OCI-LY7 (cell line): ENCODE measurements at regions not wholly inside any gene's neighbourhood (a gene's known extent, or its start where the extent isn't known, plus 50 kb on each side); places are given as distances from the start of the nearest gene placed in this dataset.

Source experiments
- BruUV-seq: library from RNA; stranded (reverse); fragments of 400-500 nt; replicated peaks from 2 replicates; lab custom pipeline; 2021; lab: Mats Ljungman, UMichigan
- CTCF ChIA-PET: fragments of 300-600 bp; sonication (Branson Sonifier 250); formaldehyde crosslinking; loops from one replicate; lab custom pipeline; 2022; ENCODE audit warnings: antibody characterized with exemption; ENCODE audit not compliant: unreplicated experiment; lab: Charles Lee
- POLR2A ChIA-PET: fragments of 300-600 bp; sonication (Branson Sonifier 250); formaldehyde crosslinking; loops from one replicate; lab custom pipeline; 2022; ENCODE audit warnings: antibody characterized with exemption; lab: Charles Lee
- DNase-seq: peaks from one replicate; pipeline ENCODE4 v3.0.0-alpha.2; 2015; ENCODE audit warnings: low spot score
- H2AFZ ChIP-seq: fragments of 200-600 bp; sonication (generic), shearing (Covaris generic); 2 replicates; pipeline ENCODE4 v1.6.1; 2014; ENCODE audit warnings: mild to moderate bottlenecking, antibody characterized with exemption, low read length, moderate library complexity
- H3K27ac ChIP-seq: fragments of 200-600 bp; sonication (generic); 2 replicates; pipeline ENCODE4 v1.5.1; 2014; ENCODE audit warnings: mixed run types, low read depth, mild to moderate bottlenecking, moderate library complexity, low read length, inconsistent platforms; ENCODE audit not compliant: poor library complexity, severe bottlenecking
- H3K36me3 ChIP-seq: fragments of 200-600 bp; sonication (generic); 2 replicates; pipeline ENCODE4 v1.6.1; 2014; ENCODE audit warnings: mild to moderate bottlenecking, antibody characterized with exemption, low read length, moderate library complexity, mixed read lengths; ENCODE audit not compliant: insufficient read depth
- H3K4me1 ChIP-seq: fragments of 200-600 bp; sonication (generic); 2 replicates; pipeline ENCODE4 v1.5.1; 2014; ENCODE audit warnings: mild to moderate bottlenecking, low read length; ENCODE audit not compliant: insufficient read depth, poor library complexity, severe bottlenecking
- H3K4me2 ChIP-seq: fragments of 200-600 bp; sonication (generic); 2 replicates; pipeline ENCODE4 v1.6.1; 2014; ENCODE audit warnings: mild to moderate bottlenecking, low read length
- H3K4me3 ChIP-seq: fragments of 200-600 bp; sonication (generic); 2 replicates; pipeline ENCODE4 v1.5.1; 2014; ENCODE audit warnings: mild to moderate bottlenecking, low read depth, low read length; ENCODE audit not compliant: poor library complexity, severe bottlenecking
- H3K79me2 ChIP-seq: fragments of 200-600 bp; sonication (generic); 2 replicates; pipeline ENCODE4 v1.6.1; 2016; ENCODE audit warnings: low read depth, mild to moderate bottlenecking, low read length, moderate library complexity, mixed read lengths; ENCODE audit not compliant: insufficient read depth
- H3K9me2 ChIP-seq: fragments of 200-600 bp; sonication (generic); 2 replicates; pipeline ENCODE4 v1.6.1; 2016; ENCODE audit warnings: mild to moderate bottlenecking, low read length, mixed read lengths; ENCODE audit not compliant: insufficient read depth
- H3K9me3 ChIP-seq: fragments of 200-600 bp; sonication (generic); 2 replicates; pipeline ENCODE4 v1.6.1; 2014; ENCODE audit warnings: mild to moderate bottlenecking, mixed run types, low read length, mixed read lengths
- H4K20me1 ChIP-seq: fragments of 200-600 bp; sonication (generic); 2 replicates; pipeline ENCODE4 v1.6.1; 2014; ENCODE audit warnings: mild to moderate bottlenecking, antibody characterized with exemption, low read length, moderate library complexity, mixed read lengths; ENCODE audit not compliant: insufficient read depth
- EZH2phosphoT487 ChIP-seq: fragments of 200-600 bp; sonication (generic); IDR thresholded peaks from 2 replicates; pipeline ENCODE4 v1.6.1; 2018; ENCODE audit warnings: low read depth, borderline replicate concordance, mild to moderate bottlenecking, mixed run types, antibody characterized with exemption, low read length, moderate library complexity, mixed read lengths
- intact Hi-C: fragments of 100-400 bp; cut with micrococcal nuclease; formaldehyde crosslinking; loops from one replicate; pipeline ENCODE4 v1.10.0; 2022; ENCODE audit not compliant: unreplicated experiment
- TF ChIP-seq, protein P1 (sequence below): fragments of 200-600 bp; sonication (generic); conservative IDR thresholded peaks from 2 replicates; pipeline ENCODE4 v1.5.1; 2014; ENCODE audit warnings: mild to moderate bottlenecking, antibody characterized with exemption, low read length, moderate library complexity, mixed read lengths

DNA sequence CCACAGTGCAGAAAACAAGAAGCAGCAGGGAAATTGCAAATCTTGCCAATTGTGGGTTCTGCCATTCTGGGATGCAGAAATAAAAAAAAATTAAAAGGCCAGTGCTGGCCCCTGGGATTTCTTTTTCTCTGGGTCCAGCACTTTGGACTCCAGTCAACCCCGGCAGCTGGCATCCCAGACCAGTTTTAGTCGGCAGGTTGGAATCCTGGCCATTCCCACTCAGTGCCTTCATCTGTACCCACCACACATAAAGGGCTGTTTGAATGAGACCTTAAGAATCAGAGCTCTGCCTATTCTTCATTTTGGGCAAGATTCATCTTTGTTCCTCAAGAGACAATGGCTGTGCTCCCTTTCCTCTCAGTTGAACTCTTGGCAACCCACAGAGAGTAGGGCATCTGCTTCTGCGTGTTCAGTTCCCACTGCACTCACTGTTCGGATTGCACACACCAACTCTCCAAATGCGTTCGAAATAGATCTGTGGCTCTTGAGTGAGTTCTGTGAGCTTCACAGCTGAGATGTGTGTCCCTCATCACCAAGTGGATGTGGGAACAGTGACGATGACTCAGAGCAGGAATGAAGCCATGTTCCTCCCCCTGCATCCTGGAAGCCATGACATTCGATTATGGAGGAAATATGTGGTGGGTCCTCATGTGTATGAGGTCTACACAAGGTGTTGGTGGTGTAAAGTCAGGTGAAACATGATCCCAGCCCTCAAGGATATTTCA lies 63.0 kb upstream of the EGFR start:
- H3K4me3 ChIP-seq: no peak overlapping the region
- H2AFZ ChIP-seq: no peak overlapping the region
- H3K36me3 ChIP-seq: no peaks in the 10 kb centered on the region
- no peak for DNase-seq
- H3K4me1 ChIP-seq: no peaks in the 10 kb centered on the region
- POLR2A ChIA-PET: no interaction called here
- CTCF ChIA-PET: no interaction called here
- no peak overlapping the region for H3K4me2 ChIP-seq
- intact Hi-C loops: no loop called here
- no peaks in the 10 kb centered on the region for H4K20me1 ChIP-seq
- H3K79me2 ChIP-seq: no peaks in the 10 kb centered on the region
- no peaks in the 10 kb centered on the region for H3K9me3 ChIP-seq
- no peaks in the 10 kb centered on the region for H3K9me2 ChIP-seq
- no peak overlapping the region for H3K27ac ChIP-seq
- BruUV-seq: no TSS peak
- TF ChIP-seq, protein P1, sequence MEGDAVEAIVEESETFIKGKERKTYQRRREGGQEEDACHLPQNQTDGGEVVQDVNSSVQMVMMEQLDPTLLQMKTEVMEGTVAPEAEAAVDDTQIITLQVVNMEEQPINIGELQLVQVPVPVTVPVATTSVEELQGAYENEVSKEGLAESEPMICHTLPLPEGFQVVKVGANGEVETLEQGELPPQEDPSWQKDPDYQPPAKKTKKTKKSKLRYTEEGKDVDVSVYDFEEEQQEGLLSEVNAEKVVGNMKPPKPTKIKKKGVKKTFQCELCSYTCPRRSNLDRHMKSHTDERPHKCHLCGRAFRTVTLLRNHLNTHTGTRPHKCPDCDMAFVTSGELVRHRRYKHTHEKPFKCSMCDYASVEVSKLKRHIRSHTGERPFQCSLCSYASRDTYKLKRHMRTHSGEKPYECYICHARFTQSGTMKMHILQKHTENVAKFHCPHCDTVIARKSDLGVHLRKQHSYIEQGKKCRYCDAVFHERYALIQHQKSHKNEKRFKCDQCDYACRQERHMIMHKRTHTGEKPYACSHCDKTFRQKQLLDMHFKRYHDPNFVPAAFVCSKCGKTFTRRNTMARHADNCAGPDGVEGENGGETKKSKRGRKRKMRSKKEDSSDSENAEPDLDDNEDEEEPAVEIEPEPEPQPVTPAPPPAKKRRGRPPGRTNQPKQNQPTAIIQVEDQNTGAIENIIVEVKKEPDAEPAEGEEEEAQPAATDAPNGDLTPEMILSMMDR: no peak
- no peak for TF ChIP-seq EZH2phosphoT487

DNA sequence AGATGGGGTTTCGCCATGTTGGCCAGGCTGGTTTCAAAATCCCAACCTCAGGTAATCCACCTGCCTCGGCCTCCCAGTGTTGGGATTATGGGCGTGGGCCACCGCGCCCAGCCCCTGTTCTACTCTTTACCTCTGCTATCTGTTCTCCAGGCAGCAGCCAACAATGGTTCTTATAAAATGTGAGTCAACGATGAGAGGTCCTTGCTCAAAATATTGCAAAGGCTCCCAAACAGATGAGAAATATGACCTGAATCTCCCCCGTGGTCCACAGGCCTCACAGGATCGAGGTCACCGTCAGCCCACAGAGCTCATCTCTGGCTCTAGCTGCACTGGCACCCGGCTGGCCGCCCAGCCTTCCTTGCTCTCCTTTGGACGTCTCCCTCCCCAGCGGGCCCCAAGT lies 62.0 kb upstream of the EGFR start:
- Histone ChIP-seq H3K79me2 (no peaks in the 10 kb centered on the region), H3K9me3 (no peaks in the 10 kb centered on the region), H3K27ac (no peak overlapping the region), H3K4me3 (no peak overlapping the region), H3K4me1 (no peaks in the 10 kb centered on the region), H3K9me2 (no peaks in the 10 kb centered on the region), H3K4me2 (no peak overlapping the region), H3K36me3 (no peaks in the 10 kb centered on the region), H2AFZ (no peak overlapping the region), H4K20me1 (no peaks in the 10 kb centered on the region)
- POLR2A ChIA-PET: no interaction called here
- TF ChIP-seq, protein P1: no peak
- TF ChIP-seq EZH2phosphoT487: no peak
- CTCF ChIA-PET: no interaction called here
- DNase-seq: no peak
- no TSS peak for BruUV-seq
- intact Hi-C loops: no loop called here

GRCh38 chr7:54960517-54960916 lies 58.3 kb upstream of the EGFR start:
- ChIA-PET POLR2A (no interaction called here), CTCF (no interaction called here)
- TF ChIP-seq EZH2phosphoT487: no peak
- TF ChIP-seq, protein P1: no peak
- no peaks in the 10 kb centered on the region for H3K9me2 ChIP-seq
- H3K9me3 ChIP-seq: no peaks in the 10 kb centered on the region
- H3K4me1 ChIP-seq: no peaks in the 10 kb centered on the region
- no peaks in the 10 kb centered on the region for H3K36me3 ChIP-seq
- H4K20me1 ChIP-seq: no peaks in the 10 kb centered on the region
- BruUV-seq: no TSS peak
- no peak overlapping the region for H2AFZ ChIP-seq
- H3K79me2 ChIP-seq: no peaks in the 10 kb centered on the region
- no peak overlapping the region for H3K4me2 ChIP-seq
- no peak overlapping the region for H3K4me3 ChIP-seq
- H3K27ac ChIP-seq: no peak overlapping the region
- DNase-seq: no peak
- intact Hi-C loops: no loop called here
